ENCODE measurements at regions not wholly inside any gene's neighbourhood (a gene's known extent, or its start where the extent isn't known, plus 50 kb on each side); places are given as distances from the start of the nearest gene placed in this dataset.

GRCh38 chr2:184256611-184257010 is 341.7 kb upstream of the ZNF804A start:
- Histone ChIP-seq H3K4me1 (ENCODE audit: control insufficient read depth, extremely low read depth, insufficient read depth, low read length) (no peaks in the 10 kb centered on the region), H3K9me1 (ENCODE audit: control insufficient read depth, extremely low read depth, insufficient read depth, low read length) (no peaks in the 10 kb centered on the region), H3K9me3 (ENCODE audit: control insufficient read depth, low read depth, low read length) (no peaks in the 10 kb centered on the region), H3K27me3 (ENCODE audit: control insufficient read depth, extremely low read depth, insufficient read depth, low read length) (no peaks in the 10 kb centered on the region), H4K20me1 (ENCODE audit: control insufficient read depth, extremely low read depth, insufficient read depth, low read length) (no peaks in the 10 kb centered on the region), H3K4me3 (ENCODE audit: control insufficient read depth in 2 of 3, extremely low read depth in 1 of 3, insufficient read depth in 2 of 3, low read depth in 1 of 3, low read length in 3 of 3) (no peak overlapping the region), H3K4me2 (ENCODE audit: control insufficient read depth, extremely low read depth, insufficient read depth, low read depth, low read length) (no peak overlapping the region), H3K36me3 (ENCODE audit: control insufficient read depth in 2 of 2, extremely low read depth in 1 of 2, insufficient read depth in 2 of 2, low read length in 2 of 2) (no peaks in the 10 kb centered on the region), H3K27ac (ENCODE audit: control insufficient read depth, insufficient read depth, low read length) (no peak overlapping the region), H3K9ac (ENCODE audit: control insufficient read depth, extremely low read depth, insufficient read depth, low read length) (no peak overlapping the region), H3K79me2 (ENCODE audit: control insufficient read depth, insufficient read depth, low read length) (no peaks in the 10 kb centered on the region), H2AFZ (ENCODE audit: control insufficient read depth, low read length) (no peak overlapping the region)
- TF ChIP-seq CTCF (optimal IDR thresholded peaks at IDR 0.05 in 1 of 3, IDR thresholded peaks at IDR 0.05 in 1 of 3, conservative IDR thresholded peaks at IDR 0.05 in 1 of 3; ENCODE audit: extremely low read depth in 1 of 3, insufficient read depth in 2 of 3, low read length in 3 of 3) (no peak), EZH2 (IDR thresholded peaks at IDR 0.05; ENCODE audit: low read length) (no peak)
- FAIRE-seq (no peak), DNase-seq (ENCODE audit: low read depth, low spot score) (no peak)
- dilution Hi-C loops (cut with MboI; ENCODE audit: extremely low pct_ligation_motif_present, low sequenced_read_pairs): no loop called here

GRCh38 chr2:184261331-184261730 is 337.0 kb upstream of the ZNF804A start:
- FAIRE-seq: no peak
- no peaks in the 10 kb centered on the region for H4K20me1 ChIP-seq (ENCODE audit: control insufficient read depth, extremely low read depth, insufficient read depth, low read length)
- no peaks in the 10 kb centered on the region for H3K79me2 ChIP-seq (ENCODE audit: control insufficient read depth, insufficient read depth, low read length)
- no peak overlapping the region for H3K4me2 ChIP-seq (ENCODE audit: control insufficient read depth, extremely low read depth, insufficient read depth, low read depth, low read length)
- no peaks in the 10 kb centered on the region for H3K9me1 ChIP-seq (ENCODE audit: control insufficient read depth, extremely low read depth, insufficient read depth, low read length)
- TF ChIP-seq EZH2 (IDR thresholded peaks at IDR 0.05; ENCODE audit: low read length) (no peak), CTCF (optimal IDR thresholded peaks at IDR 0.05 in 1 of 3, IDR thresholded peaks at IDR 0.05 in 1 of 3, conservative IDR thresholded peaks at IDR 0.05 in 1 of 3; ENCODE audit: extremely low read depth in 1 of 3, insufficient read depth in 2 of 3, low read length in 3 of 3) (no peak)
- H3K4me3 ChIP-seq (ENCODE audit: control insufficient read depth in 2 of 3, extremely low read depth in 1 of 3, insufficient read depth in 2 of 3, low read depth in 1 of 3, low read length in 3 of 3): no peak overlapping the region
- H3K27me3 ChIP-seq (ENCODE audit: control insufficient read depth, extremely low read depth, insufficient read depth, low read length): no peaks in the 10 kb centered on the region
- H3K9ac ChIP-seq (ENCODE audit: control insufficient read depth, extremely low read depth, insufficient read depth, low read length): no peak overlapping the region
- H3K36me3 ChIP-seq (ENCODE audit: control insufficient read depth in 2 of 2, extremely low read depth in 1 of 2, insufficient read depth in 2 of 2, low read length in 2 of 2): no peaks in the 10 kb centered on the region
- H3K9me3 ChIP-seq (ENCODE audit: control insufficient read depth, low read depth, low read length): no peaks in the 10 kb centered on the region
- H3K27ac ChIP-seq (ENCODE audit: control insufficient read depth, insufficient read depth, low read length): no peak overlapping the region
- no peak overlapping the region for H2AFZ ChIP-seq (ENCODE audit: control insufficient read depth, low read length)
- dilution Hi-C loops (cut with MboI; ENCODE audit: extremely low pct_ligation_motif_present, low sequenced_read_pairs): no loop called here
- no peak for DNase-seq (ENCODE audit: low read depth, low spot score)
- no peaks in the 10 kb centered on the region for H3K4me1 ChIP-seq (ENCODE audit: control insufficient read depth, extremely low read depth, insufficient read depth, low read length)

Measured in keratinocyte (primary cell).